Activated CD8-positive, alpha-beta memory T cell treated with anti-CD3 and anti-CD28 coated beads, Interleukin-2, amount 50 U/mL, for 4 hours (primary cell): ENCODE measurements at regions not wholly inside any gene's neighbourhood (a gene's known extent, or its start where the extent isn't known, plus 50 kb on each side); places are given as distances from the start of the nearest gene placed in this dataset.
"Not testable (repeated sequence)": the region's sequence is repeated elsewhere in the genome, so short reads cannot be mapped to it uniquely, and the experiment has no call there.

Experiments
- DNase-seq: peaks from one replicate; pipeline ENCODE4 v3.0.0-alpha.2; 2020

DNA sequence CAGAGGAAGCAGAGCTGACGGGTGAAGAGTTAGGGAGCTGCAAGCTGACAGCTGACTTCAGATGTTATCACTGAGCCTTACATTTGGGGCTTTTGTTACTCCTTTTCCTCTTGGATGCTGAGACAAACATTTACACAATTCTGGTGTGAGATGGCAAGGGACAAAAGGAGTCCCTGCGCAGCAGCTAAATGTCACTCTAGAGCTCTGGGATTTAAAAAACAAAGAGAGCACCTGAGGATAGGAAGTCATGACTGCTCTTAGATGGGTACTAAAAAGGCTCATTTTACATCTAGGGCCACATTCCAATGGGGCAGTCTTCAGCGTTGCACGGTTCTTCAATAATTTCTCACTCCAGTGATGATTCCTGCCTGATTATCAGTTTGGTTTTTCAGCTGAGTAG lies 204.5 kb downstream of the RAB38 start:
- DNase-seq = no peak

DNA sequence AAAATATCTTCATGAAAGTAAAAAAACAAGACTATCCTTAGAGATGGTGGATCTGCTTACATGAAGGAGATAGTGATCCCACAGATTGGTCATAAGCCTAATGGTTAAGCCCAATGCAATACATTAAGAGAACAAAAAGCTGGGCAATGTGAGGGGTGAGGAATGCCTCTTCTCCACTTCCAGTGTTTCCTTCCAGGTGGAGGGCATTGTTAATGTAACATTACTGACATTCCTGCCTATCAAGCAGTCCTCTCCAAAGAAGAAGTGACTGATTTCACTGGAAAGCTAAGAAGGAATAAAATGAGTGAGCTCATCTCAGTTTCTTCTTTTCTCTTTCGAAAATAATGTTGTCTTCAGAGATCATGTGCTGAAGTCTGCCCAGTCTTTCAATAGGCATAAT lies 207.8 kb downstream of the RAB38 start:
- DNase-seq = no peak

DNA sequence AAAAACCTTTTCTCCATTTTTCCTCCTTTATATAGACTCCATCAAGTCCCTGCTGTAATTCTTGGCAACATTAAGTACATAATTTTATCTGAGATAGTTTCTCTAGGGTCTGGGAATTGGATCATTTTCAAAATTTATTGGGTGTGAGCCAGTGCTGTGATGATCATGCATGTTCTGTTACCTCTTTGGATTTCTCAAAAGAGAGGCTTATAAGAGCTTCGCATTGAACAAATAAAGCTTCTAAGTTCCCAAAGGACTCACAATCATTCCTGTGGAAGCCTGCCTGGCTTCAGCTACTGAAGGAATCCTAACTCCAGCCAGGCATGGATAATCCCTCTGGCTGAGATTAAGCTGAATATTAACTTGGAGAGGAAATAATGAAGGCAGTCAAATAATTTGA lies 208.5 kb downstream of the RAB38 start:
- no peak for DNase-seq

DNA sequence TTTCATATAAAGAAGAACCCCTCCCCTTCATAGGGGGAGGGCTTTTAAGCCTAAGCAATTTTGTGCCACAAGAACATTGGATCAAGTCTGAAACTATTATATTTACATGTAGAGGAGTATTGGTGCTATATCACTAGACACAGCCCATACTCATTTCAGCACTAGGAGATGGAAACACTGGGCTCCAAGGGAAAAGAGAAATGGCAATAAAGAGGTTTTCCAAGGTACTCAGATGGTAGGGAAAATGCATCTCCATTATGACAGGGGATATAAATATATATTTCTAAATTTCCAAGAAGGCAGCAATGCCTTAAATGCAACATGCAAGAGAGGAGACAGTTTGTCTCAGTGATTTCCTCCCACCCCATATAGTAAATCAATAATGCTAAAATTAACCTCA lies 209.0 kb downstream of the RAB38 start:
- no peak for DNase-seq

DNA sequence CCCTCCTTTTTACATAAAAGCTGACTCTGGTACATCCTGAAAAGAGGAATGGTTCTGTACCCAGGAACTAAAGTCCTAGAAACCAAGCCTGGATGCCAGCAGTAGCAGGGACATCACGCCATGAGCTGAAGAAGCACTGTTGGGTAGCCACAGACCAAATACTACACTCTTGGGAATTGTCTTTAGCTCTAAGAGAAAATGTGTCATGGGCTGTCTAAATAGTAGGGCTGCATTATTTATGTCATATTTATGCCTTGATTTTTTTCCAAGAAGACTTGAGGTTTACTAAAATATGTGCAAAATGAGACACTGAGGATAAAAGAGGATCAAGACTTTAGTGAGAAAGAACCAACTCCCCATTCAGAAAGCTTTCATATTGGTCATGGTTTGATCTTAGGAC lies 213.6 kb downstream of the RAB38 start:
- DNase-seq = no peak

DNA sequence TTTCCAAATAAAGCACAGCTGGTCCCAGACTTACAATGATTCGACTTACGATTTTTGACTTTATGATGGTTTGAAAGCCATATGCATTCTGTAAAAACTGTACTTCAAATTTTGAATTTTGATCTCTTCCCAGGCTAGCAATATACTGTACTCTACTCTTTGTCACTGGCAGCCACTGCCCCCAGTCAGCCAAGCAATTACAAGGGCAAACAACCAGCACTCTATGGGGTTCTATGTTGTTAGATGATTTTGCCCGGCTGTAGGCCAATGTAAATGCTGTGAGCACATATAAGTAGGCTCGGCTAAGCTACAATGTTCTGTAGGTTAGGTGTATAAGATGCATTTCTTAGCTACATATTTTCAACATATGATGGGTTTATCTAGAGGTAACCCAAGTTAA lies 217.3 kb downstream of the RAB38 start:
- no peak for DNase-seq

DNA sequence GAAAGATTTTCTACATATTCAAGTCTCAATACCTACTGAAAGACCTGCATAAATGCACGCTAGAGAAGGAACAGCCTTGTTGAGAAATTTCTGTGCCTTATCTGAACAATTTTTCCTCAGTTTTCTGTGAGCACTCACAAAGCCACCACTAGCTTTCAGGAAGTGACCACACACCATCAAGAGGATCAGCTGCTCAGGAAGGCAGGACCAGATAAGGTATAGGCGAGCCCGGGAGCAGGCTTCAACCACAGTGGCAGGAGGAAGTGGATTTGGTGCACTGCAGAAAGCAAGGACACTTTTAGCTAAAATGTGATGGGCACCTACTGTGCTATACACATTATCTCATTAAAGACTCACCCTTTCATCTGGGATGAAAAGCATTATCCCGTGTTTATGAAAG lies 220.8 kb downstream of the RAB38 start:
- no peak for DNase-seq

DNA sequence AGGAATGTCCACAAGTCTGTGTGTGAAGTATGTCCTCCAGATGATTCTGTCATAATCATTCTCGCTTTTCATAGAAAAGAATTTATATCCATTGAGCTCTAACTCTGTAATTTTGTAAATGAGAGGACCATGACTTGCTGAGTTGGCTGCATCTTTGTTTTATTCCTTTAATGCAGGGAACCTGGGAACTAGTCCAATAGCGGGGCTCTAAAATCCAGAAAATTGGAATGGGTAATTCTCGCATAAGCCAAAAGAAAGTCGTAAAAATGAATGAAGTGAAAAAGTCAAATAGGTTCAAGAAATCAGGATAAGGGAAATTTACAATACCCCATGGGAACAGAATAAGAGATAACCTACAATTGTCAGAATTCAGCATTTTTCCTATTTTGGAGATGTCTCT lies 232.5 kb downstream of the RAB38 start:
- no peak for DNase-seq

DNA sequence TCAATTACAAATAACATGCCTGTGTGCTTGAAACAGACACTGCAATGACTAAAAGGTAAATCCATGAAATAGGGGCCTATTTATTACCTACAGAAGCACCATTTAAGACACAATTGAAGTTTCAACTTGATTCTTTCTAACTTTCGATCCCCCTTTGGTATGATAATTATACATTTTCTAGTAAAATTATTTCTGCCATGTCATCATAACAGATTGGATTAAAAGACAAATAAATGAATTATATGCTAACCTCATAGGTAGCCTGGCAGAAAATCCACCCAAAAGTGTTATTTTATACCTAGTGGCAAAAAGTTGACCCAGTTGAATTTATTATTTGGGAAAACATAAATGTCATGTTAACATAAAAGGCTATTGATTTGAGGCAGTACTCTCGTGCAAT lies 241.1 kb downstream of the RAB38 start:
- DNase-seq = no peak

DNA sequence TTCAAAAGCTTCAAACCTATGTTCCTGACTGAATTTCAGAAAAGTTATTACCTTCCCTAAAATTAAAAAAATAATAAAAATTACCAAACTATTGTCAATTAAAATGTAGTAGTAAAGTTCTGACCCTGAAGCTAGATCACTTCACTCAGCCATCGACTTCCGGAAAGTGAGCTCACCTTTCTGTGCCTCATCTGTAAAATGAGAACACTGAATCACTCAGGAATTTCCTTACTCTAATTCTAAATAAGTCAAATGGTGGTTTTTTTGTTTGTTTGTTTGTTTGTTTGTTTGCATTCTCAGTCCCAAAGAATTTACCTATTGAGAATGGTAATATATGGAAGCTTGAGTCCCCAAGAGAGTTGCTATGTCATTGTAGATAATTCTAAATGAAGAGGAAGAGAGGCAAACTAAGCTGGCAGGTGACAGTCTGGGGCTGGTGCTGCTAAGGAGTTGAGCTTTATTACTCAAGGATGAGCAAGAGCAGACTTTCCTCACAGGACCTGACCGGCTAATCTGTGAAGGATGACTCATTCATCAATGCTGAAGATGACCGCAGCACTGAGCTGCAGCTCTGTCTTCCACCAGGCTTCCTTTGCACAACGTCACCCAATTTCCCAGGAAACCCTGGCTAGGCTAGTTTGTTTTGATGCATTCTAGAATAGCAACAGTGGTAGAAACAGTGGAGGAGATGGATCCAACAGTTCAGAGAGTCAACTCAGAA lies 248.8 kb downstream of the RAB38 start:
- no peak for DNase-seq

DNA sequence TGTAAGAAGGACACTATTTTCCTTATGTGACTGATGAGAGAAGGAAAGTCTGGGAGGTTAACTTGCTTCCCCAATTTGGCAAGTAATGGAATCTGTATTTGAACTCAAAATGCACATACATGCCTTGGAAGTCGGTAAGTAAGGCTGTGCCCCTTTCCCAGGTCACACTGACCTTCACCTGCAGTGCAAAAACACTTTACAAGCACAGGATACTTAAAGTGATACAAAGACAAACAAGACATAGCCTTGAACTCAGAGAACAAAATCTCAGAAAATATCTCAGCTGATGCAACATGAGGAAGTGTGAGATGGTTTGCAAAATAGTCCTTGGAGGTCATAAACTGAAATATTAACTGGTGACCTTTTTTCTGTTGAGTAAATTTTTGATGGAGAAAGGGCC lies 251.1 kb downstream of the RAB38 start:
- no peak for DNase-seq

DNA sequence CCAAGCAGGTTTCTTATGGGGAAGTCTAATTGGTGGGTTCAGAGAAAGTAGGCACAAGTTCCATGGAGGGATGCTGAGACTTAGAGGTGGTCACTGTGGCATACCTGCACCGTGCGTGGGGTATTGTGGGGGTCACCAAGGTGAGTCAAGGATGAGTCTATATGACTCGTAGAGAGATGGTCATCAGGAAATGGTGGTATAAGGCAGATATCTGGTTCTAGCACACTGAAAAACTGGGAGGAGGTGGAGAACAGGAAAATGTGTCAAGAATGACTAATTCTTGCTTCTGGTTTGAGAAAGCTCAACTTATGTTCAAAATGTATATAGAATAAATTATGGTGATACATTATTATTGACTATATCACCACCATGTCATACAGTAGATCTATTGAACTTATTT lies 258.1 kb downstream of the RAB38 start:
- no peak for DNase-seq

DNA sequence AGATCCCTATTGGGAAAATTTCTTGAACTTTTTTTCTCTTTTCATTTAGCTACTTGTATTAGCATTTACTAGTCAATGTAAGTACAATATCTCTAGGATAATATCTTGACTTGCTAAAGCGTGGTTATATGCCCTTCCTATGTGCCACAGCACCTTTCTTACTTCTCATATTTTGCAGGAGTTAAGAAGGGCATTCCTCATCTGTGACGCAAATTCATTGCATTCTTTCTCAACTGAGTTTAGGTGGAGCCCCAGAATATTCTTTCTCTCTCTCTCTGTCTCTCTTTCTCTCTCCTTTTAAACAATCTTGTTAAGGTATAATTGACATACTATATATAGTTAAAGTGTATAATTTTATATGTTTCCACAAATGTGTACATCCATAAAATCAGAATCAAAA lies 266.1 kb downstream of the RAB38 start:
- DNase-seq = no peak

DNA sequence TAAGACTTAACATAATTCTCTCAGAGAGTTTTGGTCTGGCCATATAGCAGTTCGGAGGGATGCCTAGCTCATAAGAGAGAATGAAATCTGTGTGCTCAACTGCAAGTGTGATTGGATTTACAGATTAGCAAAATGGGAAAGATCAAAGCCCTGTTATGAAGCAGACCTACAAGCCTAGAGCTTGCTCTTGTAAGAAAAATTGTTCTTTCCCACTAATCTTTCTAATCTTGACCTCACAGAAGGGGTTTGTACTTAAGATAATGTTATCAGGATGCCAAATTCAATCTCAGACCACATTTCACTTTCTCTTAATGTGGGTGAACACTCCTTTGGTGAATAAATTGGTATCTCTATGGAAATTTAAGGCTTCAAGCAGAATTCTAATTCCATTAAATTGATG lies 267.2 kb downstream of the RAB38 start:
- DNase-seq = no peak

DNA sequence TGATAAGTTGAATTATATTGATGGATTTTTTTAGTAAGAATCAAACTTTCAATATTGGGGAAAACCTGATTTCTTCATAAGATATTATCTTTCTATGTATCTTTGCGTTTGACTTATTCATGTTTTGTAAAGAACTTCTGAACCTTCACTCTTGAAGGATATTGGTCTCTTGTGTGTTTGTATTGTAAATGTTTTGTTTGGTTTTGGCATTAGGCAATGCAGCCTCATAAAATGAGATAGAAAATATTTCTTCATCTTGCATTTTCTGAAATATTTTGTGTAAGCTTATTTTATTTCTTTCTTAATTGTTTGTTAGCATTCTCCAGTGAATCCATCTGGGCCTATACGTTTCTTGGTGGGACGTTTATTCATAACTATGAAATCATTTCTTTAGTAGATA lies 271.9 kb downstream of the RAB38 start:
- no peak for DNase-seq

DNA sequence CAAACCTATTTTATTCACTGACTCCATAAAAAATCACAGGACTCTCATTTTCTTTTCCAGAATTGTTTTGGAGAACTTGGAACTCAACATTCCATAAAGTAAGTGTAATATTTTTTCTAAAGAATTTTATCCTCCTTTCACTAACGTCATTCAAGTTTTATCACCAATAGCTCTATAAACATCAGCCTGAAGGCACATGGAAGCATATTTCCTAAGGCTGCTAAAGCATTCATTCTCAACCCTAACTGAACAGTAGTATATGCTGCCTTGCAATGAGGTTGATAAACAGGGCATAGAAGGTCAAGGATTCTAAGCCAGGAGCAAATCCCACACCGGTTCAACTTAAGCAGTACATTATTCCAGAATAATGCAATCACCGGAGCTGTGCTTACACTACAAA lies 273.9 kb downstream of the RAB38 start:
- no peak for DNase-seq

DNA sequence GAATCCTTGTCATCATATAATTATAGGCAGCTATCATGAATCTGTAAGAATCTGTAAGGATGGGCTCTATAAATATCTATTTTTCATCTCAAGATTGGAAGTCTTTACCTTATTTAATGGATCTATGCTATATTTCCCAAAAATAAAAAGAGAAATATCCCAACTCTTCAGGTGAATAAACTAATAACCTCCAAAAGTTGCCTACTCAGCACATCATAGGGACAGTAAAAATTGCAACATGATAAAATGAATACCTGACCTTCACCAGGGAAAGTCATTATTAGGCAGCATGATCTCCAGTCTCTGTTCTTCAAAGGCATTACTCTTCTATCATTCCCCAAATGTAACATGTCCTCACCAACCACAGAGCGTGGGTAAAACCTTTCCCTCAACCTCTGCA lies 277.3 kb downstream of the RAB38 start:
- DNase-seq = no peak

DNA sequence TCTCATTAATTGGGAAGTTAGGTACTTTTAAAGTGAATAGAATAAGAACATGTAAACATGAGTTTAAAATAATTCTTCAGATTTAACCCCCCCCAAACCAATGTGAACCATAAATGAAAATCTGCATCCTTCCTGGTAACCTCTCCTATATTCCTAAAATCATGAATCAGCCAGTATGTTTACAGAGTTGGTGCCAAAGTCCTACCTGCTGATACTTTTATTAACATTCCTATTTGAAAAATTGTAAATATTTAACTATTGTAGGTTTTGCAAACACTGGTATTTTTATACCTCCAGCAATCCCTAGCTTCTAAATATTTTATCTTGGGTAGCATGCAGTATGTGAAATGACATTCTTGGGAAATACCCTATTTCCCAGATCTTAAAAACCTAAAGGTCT lies 278.2 kb downstream of the RAB38 start:
- no peak for DNase-seq

DNA sequence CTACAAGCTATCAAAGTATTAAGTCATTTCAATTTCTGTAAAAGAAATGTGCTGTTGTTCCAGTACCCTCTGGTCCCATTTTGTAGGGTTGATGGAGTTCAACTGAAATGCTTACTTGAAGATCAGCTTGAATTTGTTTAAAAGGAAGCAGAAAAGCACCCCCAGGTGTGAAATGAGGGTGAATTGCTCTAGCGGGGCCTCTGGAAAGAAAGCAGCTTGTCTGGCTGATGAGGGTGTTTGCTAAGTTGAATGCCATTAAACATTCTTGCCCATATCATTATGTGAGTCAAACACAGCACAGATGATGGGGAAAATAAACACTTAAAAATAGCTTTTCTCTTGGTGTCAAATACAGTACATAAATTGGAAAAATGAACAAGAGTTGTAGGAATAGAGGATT lies 280.3 kb downstream of the RAB38 start:
- DNase-seq = no peak

DNA sequence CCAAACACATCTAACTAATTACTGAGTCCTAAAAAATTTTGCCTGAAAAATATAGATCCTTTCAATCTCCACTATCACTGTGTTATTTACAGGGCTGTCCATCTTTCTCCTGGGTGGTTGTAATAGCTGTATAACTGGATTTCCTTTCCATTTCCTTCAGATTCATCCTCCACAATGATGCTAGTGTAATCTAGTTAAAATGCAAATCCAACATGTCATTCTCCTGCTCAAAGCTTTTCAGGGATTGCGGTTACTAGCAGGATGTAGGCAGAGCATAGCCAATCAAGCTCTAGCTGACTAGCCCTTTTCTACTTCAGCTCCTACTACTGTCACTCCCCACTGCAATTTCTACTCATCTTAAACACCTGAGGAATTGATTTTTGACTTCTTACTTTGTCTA lies 283.0 kb downstream of the RAB38 start:
- no peak for DNase-seq

DNA sequence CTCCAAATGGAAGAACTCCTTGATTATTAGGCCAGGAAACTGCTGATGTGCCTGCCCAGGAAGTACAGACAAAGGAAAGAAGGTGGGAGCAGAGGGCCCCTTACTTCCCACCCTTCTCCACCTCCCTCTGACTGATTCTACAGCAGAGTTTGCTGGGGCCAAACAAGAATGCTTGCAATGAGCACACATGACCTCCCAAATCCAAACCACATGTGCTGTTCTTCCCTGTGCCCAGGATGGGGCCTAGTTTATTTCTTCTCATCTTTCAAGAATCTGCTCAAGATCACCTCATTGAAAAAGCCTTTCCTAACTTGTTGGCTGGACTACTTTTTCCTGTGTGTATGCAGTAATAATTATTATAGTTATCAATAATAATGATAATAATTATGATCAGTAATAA lies 286.1 kb downstream of the RAB38 start:
- DNase-seq = no peak

DNA sequence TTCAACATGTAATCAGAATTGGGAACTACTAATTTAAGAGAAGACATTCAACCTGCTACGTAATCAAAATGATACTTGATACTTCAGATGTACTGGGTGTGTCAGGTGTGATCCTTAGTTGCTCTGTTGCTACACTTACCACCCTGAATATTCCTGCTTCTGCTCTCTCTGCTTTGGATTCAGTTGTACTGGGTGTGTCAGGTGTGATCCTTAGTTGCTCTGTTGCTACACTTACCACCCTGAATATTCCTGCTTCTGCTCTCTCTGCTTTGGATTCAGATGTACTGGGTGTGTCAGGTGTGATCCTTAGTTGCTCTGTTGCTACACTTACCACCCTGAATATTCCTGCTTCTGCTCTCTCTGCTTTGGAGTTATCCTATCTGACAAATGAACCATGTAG lies 290.2 kb downstream of the RAB38 start:
- not testable (repeated sequence) for DNase-seq

DNA sequence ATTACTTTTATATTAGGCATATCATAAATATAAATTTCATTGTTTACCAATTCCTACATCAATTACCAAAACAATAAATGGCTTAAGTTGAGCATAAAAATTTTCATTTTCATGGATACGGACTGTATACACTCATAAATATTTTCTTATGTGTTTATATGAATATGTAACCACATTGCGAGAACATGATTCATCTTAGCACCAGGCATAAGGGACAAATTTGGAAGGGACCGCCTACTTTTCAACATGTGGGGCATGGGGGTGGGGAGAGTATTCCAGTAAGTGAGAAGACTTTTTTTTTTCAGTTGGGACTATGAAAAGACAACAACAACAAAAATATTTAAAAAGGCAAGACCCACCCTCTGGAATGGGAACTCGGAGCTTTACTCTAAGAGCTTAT lies 296.1 kb downstream of the RAB38 start:
- no peak for DNase-seq

DNA sequence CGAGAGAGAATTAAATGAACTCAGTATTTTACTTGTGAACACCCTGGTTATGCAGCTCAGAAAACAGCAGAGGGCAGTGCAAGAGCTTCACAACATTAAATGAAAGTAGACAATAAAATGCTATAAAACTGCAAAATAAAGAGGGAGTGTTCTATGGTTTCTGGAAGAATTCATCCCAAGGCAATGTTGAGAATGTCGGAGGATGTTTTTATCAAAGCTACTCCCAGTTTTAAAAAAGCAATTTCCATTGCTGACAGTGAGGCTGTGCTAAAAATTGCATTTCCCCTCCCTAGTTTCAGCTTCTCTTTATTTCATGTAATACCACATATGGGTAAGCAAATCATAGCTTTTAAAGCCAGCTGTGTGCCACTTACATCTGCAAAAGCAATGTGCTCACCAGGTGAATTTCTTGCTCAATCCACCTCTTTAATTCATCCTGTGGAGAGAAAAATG lies 296.8 kb downstream of the RAB38 start:
- DNase-seq = no peak

DNA sequence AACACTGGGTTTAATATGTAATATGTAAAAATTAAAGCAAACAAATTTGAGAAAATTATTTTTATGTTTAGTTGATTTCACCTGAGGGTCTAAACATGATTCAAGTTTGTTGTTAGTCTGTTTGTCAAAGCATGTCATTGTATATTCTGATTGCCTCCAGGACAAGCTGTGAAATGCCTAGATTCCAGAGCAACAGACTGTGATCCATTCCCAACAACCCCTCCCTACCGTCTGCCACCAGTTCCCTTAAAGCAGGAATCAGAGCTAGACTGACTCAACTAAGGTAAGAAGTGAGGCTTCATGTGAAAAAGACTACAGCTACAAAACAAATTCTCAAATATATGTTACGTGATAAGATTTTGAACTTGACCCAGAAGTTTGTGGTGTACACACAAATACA lies 304.2 kb downstream of the RAB38 start:
- no peak for DNase-seq

DNA sequence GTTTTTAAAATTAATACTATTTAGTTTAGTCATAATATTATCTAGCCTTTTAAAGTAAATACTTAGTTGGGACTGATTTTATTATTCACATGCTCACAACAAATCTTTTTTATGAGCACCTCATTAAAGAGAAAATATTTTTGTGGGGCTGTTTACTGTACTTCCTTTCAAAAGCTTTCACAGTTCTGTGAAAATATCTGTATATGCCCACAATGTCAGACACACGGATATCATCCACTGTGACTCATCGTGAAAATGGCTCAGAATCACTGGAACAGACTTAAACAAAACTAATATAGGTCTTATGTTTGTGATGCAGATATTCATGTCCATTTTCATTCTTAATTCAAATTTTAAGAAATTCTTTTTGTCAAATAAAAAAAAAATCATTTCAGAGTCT lies 305.2 kb downstream of the RAB38 start:
- DNase-seq = no peak
